ENCODE measurements at regions not wholly inside any gene's neighbourhood (a gene's known extent, or its start where the extent isn't known, plus 50 kb on each side); places are given as distances from the start of the nearest gene placed in this dataset.

DNA sequence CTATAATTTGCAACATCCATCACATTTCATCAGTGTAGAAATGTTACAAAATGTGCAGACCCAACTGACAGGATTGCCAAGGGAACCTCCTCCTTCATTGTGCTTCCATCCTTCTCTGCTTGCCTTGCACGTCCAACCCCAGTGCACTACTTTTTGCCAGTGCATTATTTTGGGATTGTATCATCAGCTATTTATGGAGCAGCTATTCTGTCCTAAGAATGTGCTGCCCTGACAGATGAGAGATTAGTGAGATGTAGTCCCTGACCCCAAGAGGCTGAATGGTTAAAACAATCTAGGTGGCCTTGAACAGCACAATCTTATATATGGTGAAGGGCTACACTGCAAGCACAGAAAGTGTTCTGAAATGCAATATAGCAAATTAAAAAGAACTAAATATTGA lies 935.8 kb downstream of the IGSF11 start:
- TF ChIP-seq, protein P1, sequence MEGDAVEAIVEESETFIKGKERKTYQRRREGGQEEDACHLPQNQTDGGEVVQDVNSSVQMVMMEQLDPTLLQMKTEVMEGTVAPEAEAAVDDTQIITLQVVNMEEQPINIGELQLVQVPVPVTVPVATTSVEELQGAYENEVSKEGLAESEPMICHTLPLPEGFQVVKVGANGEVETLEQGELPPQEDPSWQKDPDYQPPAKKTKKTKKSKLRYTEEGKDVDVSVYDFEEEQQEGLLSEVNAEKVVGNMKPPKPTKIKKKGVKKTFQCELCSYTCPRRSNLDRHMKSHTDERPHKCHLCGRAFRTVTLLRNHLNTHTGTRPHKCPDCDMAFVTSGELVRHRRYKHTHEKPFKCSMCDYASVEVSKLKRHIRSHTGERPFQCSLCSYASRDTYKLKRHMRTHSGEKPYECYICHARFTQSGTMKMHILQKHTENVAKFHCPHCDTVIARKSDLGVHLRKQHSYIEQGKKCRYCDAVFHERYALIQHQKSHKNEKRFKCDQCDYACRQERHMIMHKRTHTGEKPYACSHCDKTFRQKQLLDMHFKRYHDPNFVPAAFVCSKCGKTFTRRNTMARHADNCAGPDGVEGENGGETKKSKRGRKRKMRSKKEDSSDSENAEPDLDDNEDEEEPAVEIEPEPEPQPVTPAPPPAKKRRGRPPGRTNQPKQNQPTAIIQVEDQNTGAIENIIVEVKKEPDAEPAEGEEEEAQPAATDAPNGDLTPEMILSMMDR (IDR thresholded peaks at IDR 0.05): no peak
- TF ChIP-seq POLR2AphosphoS5 (IDR thresholded peaks at IDR 0.05) (no peak), POLR2A (IDR thresholded peaks at IDR 0.05) (no peak)

All from prostate gland (tissue), 2 donors.